Activated naive CD8-positive, alpha-beta T cell (primary cell): ENCODE measurements at regions not wholly inside any gene's neighbourhood (a gene's known extent, or its start where the extent isn't known, plus 50 kb on each side); places are given as distances from the start of the nearest gene placed in this dataset.

Experiments used
- H3K27ac Mint-ChIP-seq: one replicate; pipeline ENCODE4 v1.8.0; 2021; ENCODE audit warnings: mixed read lengths
- H3K27me3 Mint-ChIP-seq: one replicate; pipeline ENCODE4 v1.8.0; 2021; ENCODE audit warnings: mixed read lengths
- H3K36me3 Mint-ChIP-seq: one replicate; pipeline ENCODE4 v1.8.0; 2021; ENCODE audit warnings: mixed read lengths
- H3K4me1 Mint-ChIP-seq: one replicate; pipeline ENCODE4 v1.8.0; 2021; ENCODE audit warnings: low read depth, mixed read lengths
- H3K4me3 Mint-ChIP-seq: one replicate; pipeline ENCODE4 v1.8.0; 2021; ENCODE audit warnings: mild to moderate bottlenecking, mixed read lengths
- H3K9me3 Mint-ChIP-seq: one replicate; pipeline ENCODE4 v1.8.0; 2021; ENCODE audit warnings: low read depth, mixed read lengths

GRCh38 chr5:13472842-13473241 lies 471.6 kb downstream of the DNAH5 start:
- Mint-ChIP-seq H3K4me1 (no peaks in the 10 kb centered on the region), H3K36me3 (no peaks in the 10 kb centered on the region), H3K4me3 (no peak overlapping the region), H3K9me3 (no peaks in the 10 kb centered on the region), H3K27me3 (no peaks in the 10 kb centered on the region), H3K27ac (no peak overlapping the region)

GRCh38 chr5:13470975-13471374 lies 473.5 kb downstream of the DNAH5 start:
- no peaks in the 10 kb centered on the region for H3K36me3 Mint-ChIP-seq
- no peak overlapping the region for H3K4me3 Mint-ChIP-seq
- H3K9me3 Mint-ChIP-seq = no peaks in the 10 kb centered on the region
- no peaks in the 10 kb centered on the region for H3K4me1 Mint-ChIP-seq
- no peak overlapping the region for H3K27ac Mint-ChIP-seq
- no peaks in the 10 kb centered on the region for H3K27me3 Mint-ChIP-seq

GRCh38 chr5:13470263-13470662 lies 474.2 kb downstream of the DNAH5 start:
- no peaks in the 10 kb centered on the region for H3K36me3 Mint-ChIP-seq
- H3K9me3 Mint-ChIP-seq = no peaks in the 10 kb centered on the region
- H3K4me1 Mint-ChIP-seq = no peaks in the 10 kb centered on the region
- no peaks in the 10 kb centered on the region for H3K27me3 Mint-ChIP-seq
- no peak overlapping the region for H3K27ac Mint-ChIP-seq
- no peak overlapping the region for H3K4me3 Mint-ChIP-seq

- H3K27me3 Mint-ChIP-seq = no peaks in the 10 kb centered on the region
- H3K9me3 Mint-ChIP-seq = no peaks in the 10 kb centered on the region
- no peak overlapping the region for H3K27ac Mint-ChIP-seq
- H3K36me3 Mint-ChIP-seq = no peaks in the 10 kb centered on the region
- no peaks in the 10 kb centered on the region for H3K4me1 Mint-ChIP-seq
- no peak overlapping the region for H3K4me3 Mint-ChIP-seq
These were observed 479.8 kb downstream of the DNAH5 start for GRCh38 chr5:13464532-13465193.

GRCh38 chr5:13460587-13460986 lies 483.9 kb downstream of the DNAH5 start:
- Mint-ChIP-seq H3K4me3 (no peak overlapping the region), H3K4me1 (no peaks in the 10 kb centered on the region), H3K9me3 (peaks cover 7% of the 10 kb centered on the region), H3K27ac (no peak overlapping the region), H3K36me3 (no peaks in the 10 kb centered on the region), H3K27me3 (no peaks in the 10 kb centered on the region)

GRCh38 chr5:13454050-13454449 lies 490.4 kb downstream of the DNAH5 start:
- no peaks in the 10 kb centered on the region for H3K27me3 Mint-ChIP-seq
- H3K27ac Mint-ChIP-seq = no peak overlapping the region
- H3K9me3 Mint-ChIP-seq = peaks cover 7% of the 10 kb centered on the region
- no peaks in the 10 kb centered on the region for H3K36me3 Mint-ChIP-seq
- no peak overlapping the region for H3K4me3 Mint-ChIP-seq
- no peaks in the 10 kb centered on the region for H3K4me1 Mint-ChIP-seq

- Mint-ChIP-seq H3K9me3 (no peaks in the 10 kb centered on the region), H3K4me1 (no peaks in the 10 kb centered on the region)
These were observed 495.6 kb downstream of the DNAH5 start for GRCh38 chr5:13448843-13449242.

GRCh38 chr5:13439430-13439829 lies 505.1 kb downstream of the DNAH5 start:
- Mint-ChIP-seq H3K27me3 (no peaks in the 10 kb centered on the region), H3K9me3 (peaks cover 11% of the 10 kb centered on the region), H3K4me3 (no peak overlapping the region), H3K4me1 (no peaks in the 10 kb centered on the region), H3K27ac (no peak overlapping the region), H3K36me3 (no peaks in the 10 kb centered on the region)

More at GRCh38 chr5:13448843-13449242, 495.6 kb downstream of the DNAH5 start:
- H3K36me3 Mint-ChIP-seq = no peaks in the 10 kb centered on the region
- no peaks in the 10 kb centered on the region for H3K27me3 Mint-ChIP-seq
- no peak overlapping the region for H3K27ac Mint-ChIP-seq
- no peak overlapping the region for H3K4me3 Mint-ChIP-seq

GRCh38 chr5:13427827-13428557 lies 516.5 kb downstream of the DNAH5 start:
- Mint-ChIP-seq H3K36me3 (no peaks in the 10 kb centered on the region), H3K4me3 (no peak overlapping the region), H3K27me3 (no peaks in the 10 kb centered on the region), H3K27ac (no peak overlapping the region), H3K4me1 (no peaks in the 10 kb centered on the region), H3K9me3 (peaks cover 10% of the 10 kb centered on the region)

- H3K4me3 Mint-ChIP-seq = no peak overlapping the region
- H3K36me3 Mint-ChIP-seq = no peaks in the 10 kb centered on the region
- no peaks in the 10 kb centered on the region for H3K4me1 Mint-ChIP-seq
- H3K27me3 Mint-ChIP-seq = no peaks in the 10 kb centered on the region
- H3K9me3 Mint-ChIP-seq = no peaks in the 10 kb centered on the region
- H3K27ac Mint-ChIP-seq = no peak overlapping the region
These were observed 532.4 kb downstream of the DNAH5 start for GRCh38 chr5:13412040-13412595.

GRCh38 chr5:13408616-13409015 lies 535.9 kb downstream of the DNAH5 start:
- H3K4me1 Mint-ChIP-seq = no peaks in the 10 kb centered on the region
- H3K27me3 Mint-ChIP-seq = no peaks in the 10 kb centered on the region
- no peaks in the 10 kb centered on the region for H3K36me3 Mint-ChIP-seq
- no peak overlapping the region for H3K4me3 Mint-ChIP-seq
- H3K9me3 Mint-ChIP-seq = peaks cover 4% of the 10 kb centered on the region
- H3K27ac Mint-ChIP-seq = no peak overlapping the region

GRCh38 chr5:13403351-13403750 lies 541.1 kb downstream of the DNAH5 start:
- no peak overlapping the region for H3K27ac Mint-ChIP-seq
- H3K27me3 Mint-ChIP-seq = no peaks in the 10 kb centered on the region
- no peaks in the 10 kb centered on the region for H3K36me3 Mint-ChIP-seq
- no peaks in the 10 kb centered on the region for H3K4me1 Mint-ChIP-seq
- H3K9me3 Mint-ChIP-seq = peaks cover 11% of the 10 kb centered on the region
- H3K4me3 Mint-ChIP-seq = no peak overlapping the region

GRCh38 chr5:13385066-13385465 lies 559.4 kb downstream of the DNAH5 start:
- peaks cover 11% of the 10 kb centered on the region for H3K9me3 Mint-ChIP-seq
- no peak overlapping the region for H3K4me3 Mint-ChIP-seq
- no peaks in the 10 kb centered on the region for H3K4me1 Mint-ChIP-seq
- no peaks in the 10 kb centered on the region for H3K27me3 Mint-ChIP-seq
- no peak overlapping the region for H3K27ac Mint-ChIP-seq
- H3K36me3 Mint-ChIP-seq = no peaks in the 10 kb centered on the region

GRCh38 chr5:13382232-13382631 lies 562.3 kb downstream of the DNAH5 start:
- no peaks in the 10 kb centered on the region for H3K36me3 Mint-ChIP-seq
- no peaks in the 10 kb centered on the region for H3K4me1 Mint-ChIP-seq
- H3K9me3 Mint-ChIP-seq = peaks cover 11% of the 10 kb centered on the region
- no peak overlapping the region for H3K27ac Mint-ChIP-seq
- no peak overlapping the region for H3K4me3 Mint-ChIP-seq
- H3K27me3 Mint-ChIP-seq = no peaks in the 10 kb centered on the region

GRCh38 chr5:13378091-13378490 lies 566.4 kb downstream of the DNAH5 start:
- Mint-ChIP-seq H3K9me3 (no peaks in the 10 kb centered on the region), H3K27me3 (no peaks in the 10 kb centered on the region), H3K4me1 (no peaks in the 10 kb centered on the region), H3K36me3 (no peaks in the 10 kb centered on the region), H3K4me3 (no peak overlapping the region), H3K27ac (no peak overlapping the region)
